ENCODE measurements at regions not wholly inside any gene's neighbourhood (a gene's known extent, or its start where the extent isn't known, plus 50 kb on each side); places are given as distances from the start of the nearest gene placed in this dataset.

DNA sequence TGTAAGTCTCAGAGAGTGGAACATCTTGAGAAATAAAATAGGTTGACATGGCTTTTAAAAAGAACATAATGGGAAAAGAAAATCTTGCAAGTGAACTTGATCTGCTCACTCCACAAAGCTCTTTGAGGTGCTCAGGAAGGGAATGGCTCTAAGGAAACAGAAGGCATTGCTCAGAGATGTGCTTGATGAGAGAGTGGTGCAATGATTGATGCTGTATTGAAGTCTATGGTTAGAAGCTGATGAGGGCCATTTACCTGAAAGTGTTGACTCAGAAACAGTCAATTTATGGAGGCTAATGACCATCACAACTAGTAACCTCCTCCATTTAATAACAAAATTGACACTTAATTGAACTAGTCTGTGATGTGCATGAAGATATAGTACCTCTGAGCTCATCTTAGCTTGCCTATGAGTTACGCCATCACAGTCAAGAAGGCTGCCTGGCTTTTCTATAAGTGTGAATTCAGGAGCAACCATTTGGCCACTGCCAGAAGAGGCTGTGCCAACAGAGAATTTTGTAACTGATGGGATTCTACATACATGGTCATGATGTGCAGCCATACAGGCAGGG lies 639.1 kb downstream of the JRKL start:
- DNase-seq (ENCODE audit: extremely low spot score) = no peak
- CTCF ChIA-PET = no interaction called here
- no peak for TF ChIP-seq FOXK2 (IDR thresholded peaks at IDR 0.05)
- TF ChIP-seq FOXM1 (IDR thresholded peaks at IDR 0.05; ENCODE audit: borderline replicate concordance) = no peak
- TF ChIP-seq ELF4 (IDR thresholded peaks at IDR 0.05) = no peak
- TF ChIP-seq ZNF384 (IDR thresholded peaks at IDR 0.05) = no peak
- TF ChIP-seq BHLHE40 (IDR thresholded peaks at IDR 0.05; ENCODE audit: borderline replicate concordance) = no peak
- TF ChIP-seq HDGF (IDR thresholded peaks at IDR 0.05; ENCODE audit: borderline replicate concordance) = no peak
- TF ChIP-seq NFRKB (IDR thresholded peaks at IDR 0.05) = no peak
- no peak for TF ChIP-seq SUZ12 (IDR thresholded peaks at IDR 0.05)
- TF ChIP-seq LEF1 (IDR thresholded peaks at IDR 0.05; ENCODE audit: borderline replicate concordance) = no peak
- TF ChIP-seq SP1 (IDR thresholded peaks at IDR 0.05) = no peak
- TF ChIP-seq TARDBP (IDR thresholded peaks at IDR 0.05) = no peak
- TF ChIP-seq CTBP1 (IDR thresholded peaks at IDR 0.05; ENCODE audit: borderline replicate concordance) = no peak
- TF ChIP-seq, protein P1, sequence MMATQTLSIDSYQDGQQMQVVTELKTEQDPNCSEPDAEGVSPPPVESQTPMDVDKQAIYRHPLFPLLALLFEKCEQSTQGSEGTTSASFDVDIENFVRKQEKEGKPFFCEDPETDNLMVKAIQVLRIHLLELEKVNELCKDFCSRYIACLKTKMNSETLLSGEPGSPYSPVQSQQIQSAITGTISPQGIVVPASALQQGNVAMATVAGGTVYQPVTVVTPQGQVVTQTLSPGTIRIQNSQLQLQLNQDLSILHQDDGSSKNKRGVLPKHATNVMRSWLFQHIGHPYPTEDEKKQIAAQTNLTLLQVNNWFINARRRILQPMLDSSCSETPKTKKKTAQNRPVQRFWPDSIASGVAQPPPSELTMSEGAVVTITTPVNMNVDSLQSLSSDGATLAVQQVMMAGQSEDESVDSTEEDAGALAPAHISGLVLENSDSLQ (IDR thresholded peaks at IDR 0.05) = no peak
- POLR2A ChIA-PET = no interaction called here

DNA sequence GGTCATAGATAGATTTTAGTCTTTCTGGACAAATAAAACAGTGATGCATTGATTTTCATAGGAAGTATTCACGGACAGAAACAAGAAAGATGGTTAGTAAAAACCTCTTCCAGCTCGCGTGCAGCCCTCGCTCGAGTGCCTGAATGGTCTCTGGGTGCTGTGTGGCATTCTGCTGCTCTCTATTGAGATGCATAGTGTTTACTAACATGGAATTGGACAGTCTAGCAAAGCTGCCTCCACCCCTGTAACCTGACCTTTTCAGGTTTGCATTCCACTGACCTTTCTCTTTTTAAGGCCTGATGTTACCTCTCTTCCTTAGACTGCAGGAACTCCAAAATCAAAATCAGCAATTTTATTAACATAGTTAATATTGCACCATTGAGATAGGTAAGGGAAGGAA lies 643.4 kb downstream of the JRKL start:
- ChIA-PET CTCF (no interaction called here), POLR2A (no interaction called here)
- DNase-seq (ENCODE audit: extremely low spot score) = no peak
- TF ChIP-seq SUZ12 (IDR thresholded peaks at IDR 0.05) (no peak), ELF4 (IDR thresholded peaks at IDR 0.05) (no peak), LEF1 (IDR thresholded peaks at IDR 0.05; ENCODE audit: borderline replicate concordance) (no peak), HDGF (IDR thresholded peaks at IDR 0.05; ENCODE audit: borderline replicate concordance) (no peak), SP1 (IDR thresholded peaks at IDR 0.05) (no peak), FOXA1 (IDR thresholded peaks at IDR 0.05) (no peak), ZNF384 (IDR thresholded peaks at IDR 0.05) (no peak), FOXK2 (IDR thresholded peaks at IDR 0.05) (no peak), FOXM1 (IDR thresholded peaks at IDR 0.05; ENCODE audit: borderline replicate concordance) (no peak), BHLHE40 (IDR thresholded peaks at IDR 0.05; ENCODE audit: borderline replicate concordance) (no peak), NFRKB (IDR thresholded peaks at IDR 0.05) (no peak), L3MBTL2 (conservative IDR thresholded peaks at IDR 0.05) (no peak), ARNT (IDR thresholded peaks at IDR 0.05) (no peak), TARDBP (IDR thresholded peaks at IDR 0.05) (no peak)
- TF ChIP-seq, protein P1 (IDR thresholded peaks at IDR 0.05) = no peak

DNA sequence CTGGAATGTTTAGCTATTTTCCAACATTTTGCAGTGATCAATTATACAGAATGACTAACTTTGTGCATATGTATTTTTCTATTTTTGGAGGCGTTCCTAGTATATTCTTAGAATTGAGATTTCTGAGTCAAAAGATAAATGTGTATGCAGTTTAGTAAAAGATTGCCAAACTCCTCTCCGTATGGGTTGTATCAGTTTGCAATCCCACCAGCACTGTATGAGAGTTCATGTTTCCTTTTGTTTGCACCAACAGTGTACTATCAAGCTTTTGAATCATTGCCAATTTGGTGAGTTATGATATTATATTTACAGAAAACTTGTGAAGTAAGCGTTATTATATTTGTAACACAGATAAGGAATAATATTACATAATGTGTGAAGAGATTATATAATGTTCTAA lies 658.7 kb downstream of the JRKL start:
- ChIA-PET POLR2A (no interaction called here), CTCF (no interaction called here)
- no peak for DNase-seq (ENCODE audit: extremely low spot score)
- no peak for TF ChIP-seq HDGF (IDR thresholded peaks at IDR 0.05; ENCODE audit: borderline replicate concordance)
- TF ChIP-seq SUZ12 (IDR thresholded peaks at IDR 0.05) = no peak
- TF ChIP-seq ZNF384 (IDR thresholded peaks at IDR 0.05) = no peak
- TF ChIP-seq, protein P1 (IDR thresholded peaks at IDR 0.05) = no peak

DNA sequence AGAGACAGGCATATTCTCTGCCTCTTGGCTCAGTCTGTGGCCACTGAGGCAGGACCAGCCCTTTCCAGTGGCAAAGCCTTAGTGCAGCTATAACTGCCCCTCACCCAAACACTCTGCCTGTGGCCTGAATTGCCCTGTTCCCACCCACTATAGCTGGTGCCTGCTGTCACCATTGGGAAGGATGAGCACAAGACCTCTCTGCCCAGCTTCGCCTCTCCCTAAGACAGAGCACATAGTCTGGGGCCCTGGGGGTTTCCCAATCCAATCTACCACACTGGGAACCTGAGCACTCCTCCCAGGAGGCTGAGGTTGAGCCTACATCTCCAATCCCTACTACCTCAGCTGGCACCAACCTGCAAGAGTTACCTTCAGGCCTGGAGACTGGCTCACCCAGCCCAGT lies 670.4 kb downstream of the JRKL start:
- TF ChIP-seq SP1 (IDR thresholded peaks at IDR 0.05) = no peak
- no peak for TF ChIP-seq NFRKB (IDR thresholded peaks at IDR 0.05)
- no peak for TF ChIP-seq CTBP1 (IDR thresholded peaks at IDR 0.05; ENCODE audit: borderline replicate concordance)
- TF ChIP-seq, protein P1 (IDR thresholded peaks at IDR 0.05) = no peak
- no peak for TF ChIP-seq ZNF384 (IDR thresholded peaks at IDR 0.05)
- no peak for TF ChIP-seq FOXK2 (IDR thresholded peaks at IDR 0.05)
- no peak for TF ChIP-seq ARNT (IDR thresholded peaks at IDR 0.05)
- no peak for TF ChIP-seq LEF1 (IDR thresholded peaks at IDR 0.05; ENCODE audit: borderline replicate concordance)
- POLR2A ChIA-PET = no interaction called here
- CTCF ChIA-PET = no interaction called here
- no peak for DNase-seq (ENCODE audit: extremely low spot score)

DNA sequence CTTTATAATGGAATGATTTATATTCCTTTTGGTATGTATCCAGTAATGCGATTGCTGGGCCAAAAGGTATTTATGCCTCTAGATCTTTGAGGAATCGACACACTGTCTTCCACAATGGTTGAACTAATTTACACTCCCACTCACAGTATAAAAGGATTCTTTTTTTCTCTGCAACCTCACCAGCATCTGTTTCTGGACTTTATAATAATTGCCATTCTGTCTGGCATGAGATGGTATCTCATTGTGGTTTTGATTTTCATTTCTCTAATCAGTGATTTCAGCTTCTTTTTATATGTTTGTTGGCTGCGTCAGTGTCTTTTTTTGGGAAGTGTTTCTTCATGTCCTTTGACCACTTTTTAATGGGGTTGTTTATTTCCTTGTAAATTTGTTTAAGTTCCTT lies 679.3 kb downstream of the JRKL start:
- POLR2A ChIA-PET = no interaction called here
- DNase-seq (ENCODE audit: extremely low spot score) = no peak
- CTCF ChIA-PET = no interaction called here

More for the DNA sequence above, 679.3 kb downstream of the JRKL start:
- TF ChIP-seq SUZ12 (IDR thresholded peaks at IDR 0.05) = no peak
- TF ChIP-seq HDGF (IDR thresholded peaks at IDR 0.05; ENCODE audit: borderline replicate concordance) = no peak
- no peak for TF ChIP-seq FOXA1 (IDR thresholded peaks at IDR 0.05)
- no peak for TF ChIP-seq NFRKB (IDR thresholded peaks at IDR 0.05)
- no peak for TF ChIP-seq FOXM1 (IDR thresholded peaks at IDR 0.05; ENCODE audit: borderline replicate concordance)
- TF ChIP-seq LEF1 (IDR thresholded peaks at IDR 0.05; ENCODE audit: borderline replicate concordance) = no peak
- TF ChIP-seq BHLHE40 (IDR thresholded peaks at IDR 0.05; ENCODE audit: borderline replicate concordance) = no peak
- TF ChIP-seq ZNF384 (IDR thresholded peaks at IDR 0.05) = no peak
- TF ChIP-seq L3MBTL2 (conservative IDR thresholded peaks at IDR 0.05) = no peak
- no peak for TF ChIP-seq ELF4 (IDR thresholded peaks at IDR 0.05)
- no peak for TF ChIP-seq CTBP1 (IDR thresholded peaks at IDR 0.05; ENCODE audit: borderline replicate concordance)
- no peak for TF ChIP-seq ARNT (IDR thresholded peaks at IDR 0.05)
- TF ChIP-seq FOXK2 (IDR thresholded peaks at IDR 0.05) = no peak
- TF ChIP-seq TARDBP (IDR thresholded peaks at IDR 0.05) = no peak
- TF ChIP-seq, protein P1 (IDR thresholded peaks at IDR 0.05) = no peak
- no peak for TF ChIP-seq SP1 (IDR thresholded peaks at IDR 0.05)
